AG04450 (cell line): ENCODE measurements at regions not wholly inside any gene's neighbourhood (a gene's known extent, or its start where the extent isn't known, plus 50 kb on each side); places are given as distances from the start of the nearest gene placed in this dataset.

Experiments used
- CTCF ChIA-PET: fragments of 300-600, 350-600 bp; formaldehyde crosslinking; extraction: SDS; loops from one replicate; lab custom pipeline; 2022; ENCODE audit warnings: antibody characterized with exemption, inconsistent platforms; lab: Charles Lee
- POLR2A ChIA-PET: fragments of 350-600 bp; formaldehyde crosslinking; extraction: SDS; loops from one replicate; lab custom pipeline; 2021; ENCODE audit warnings: antibody characterized with exemption, inconsistent platforms; lab: Yijun Ruan, JAX
- DNase-seq: peaks from one replicate; pipeline ENCODE4 v3.0.0-alpha.2; 2011; ENCODE audit warnings: low read depth, low spot score
- H3K27ac ChIP-seq: one replicate; pipeline ENCODE4 v1.5.1; 2012; ENCODE audit warnings: low read depth, low read length, control low read depth
- H3K27me3 ChIP-seq: one replicate; pipeline ENCODE4 v1.6.0; 2012; ENCODE audit warnings: low read length; ENCODE audit not compliant: control insufficient read depth, insufficient read depth
- H3K4me3 ChIP-seq: 2 replicates; pipeline ENCODE4 v1.5.1; 2011; ENCODE audit warnings: mild to moderate bottlenecking, low read depth, low read length, control low read depth
- H3K9me3 ChIP-seq: 2 replicates; pipeline ENCODE4 v1.5.1; 2012; ENCODE audit warnings: low read length; ENCODE audit not compliant: control insufficient read depth, insufficient read depth
- CTCF ChIP-seq: IDR thresholded peaks from 2 replicates; pipeline ENCODE4 v1.5.1; 2011; ENCODE audit warnings: low read depth, low read length, control low read depth, inconsistent platforms

GRCh38 chr14:40074169-40074568 is 641.9 kb upstream of the FBXO33 start:
- no peak overlapping the region for H3K27ac ChIP-seq
- H3K4me3 ChIP-seq = no peak overlapping the region
- H3K9me3 ChIP-seq = peaks cover 11% of the 10 kb centered on the region
- no peak for TF ChIP-seq CTCF
- CTCF ChIA-PET = no interaction called here
- no peaks in the 10 kb centered on the region for H3K27me3 ChIP-seq
- POLR2A ChIA-PET = interaction anchor here (0.6 kb wide), 1 partner anchor 454 kb away, joined by 6 read pairs; no protein-coding TSS in a partner anchor
- no peak for DNase-seq

- no peak for TF ChIP-seq CTCF
- ChIA-PET CTCF (no interaction called here), POLR2A (no interaction called here)
Measured at GRCh38 chr14:40072175-40072574, 639.9 kb upstream of the FBXO33 start.

GRCh38 chr14:40058901-40059897 is 627.0 kb upstream of the FBXO33 start:
- TF ChIP-seq CTCF = no peak
- Histone ChIP-seq H3K27ac (no peak overlapping the region), H3K27me3 (no peaks in the 10 kb centered on the region), H3K4me3 (no peak overlapping the region), H3K9me3 (no peaks in the 10 kb centered on the region)
- no peak for DNase-seq
- CTCF ChIA-PET = no interaction called here
- POLR2A ChIA-PET = no interaction called here

More at GRCh38 chr14:40072175-40072574, 639.9 kb upstream of the FBXO33 start:
- H3K27me3 ChIP-seq = no peaks in the 10 kb centered on the region
- peaks cover 11% of the 10 kb centered on the region for H3K9me3 ChIP-seq
- no peak overlapping the region for H3K27ac ChIP-seq
- no peak for DNase-seq
- no peak overlapping the region for H3K4me3 ChIP-seq

GRCh38 chr14:40053416-40053815 is 621.2 kb upstream of the FBXO33 start:
- no peak overlapping the region for H3K4me3 ChIP-seq
- no peak overlapping the region for H3K27ac ChIP-seq
- POLR2A ChIA-PET = no interaction called here
- no peaks in the 10 kb centered on the region for H3K9me3 ChIP-seq
- DNase-seq = no peak
- CTCF ChIA-PET = no interaction called here
- no peak for TF ChIP-seq CTCF
- H3K27me3 ChIP-seq = no peaks in the 10 kb centered on the region

- H3K9me3 ChIP-seq = no peaks in the 10 kb centered on the region; the same call in 1 of the 2 replicates
- no peak overlapping the region for H3K4me3 ChIP-seq
- no peak for TF ChIP-seq CTCF
- no peak overlapping the region for H3K27ac ChIP-seq
- DNase-seq = no peak
- POLR2A ChIA-PET = no interaction called here
- H3K27me3 ChIP-seq = no peaks in the 10 kb centered on the region
- CTCF ChIA-PET = no interaction called here
Measured at GRCh38 chr14:40028991-40029390, 596.8 kb upstream of the FBXO33 start.
